ENCODE measurements at regions not wholly inside any gene's neighbourhood (a gene's known extent, or its start where the extent isn't known, plus 50 kb on each side); places are given as distances from the start of the nearest gene placed in this dataset.

GRCh38 chr4:23707652-23708026 is 182.2 kb downstream of the PPARGC1A start:
- ChIA-PET CTCF (no interaction called here), POLR2A (no interaction called here)
- no peak overlapping the region for H3K4me3 ChIP-seq (ENCODE audit: low read depth, low read length)
- no peak for TF ChIP-seq CTCF (IDR thresholded peaks at IDR 0.05; ENCODE audit: insufficient read depth, low read length, missing control alignments)
- DNase-seq (ENCODE audit: low read depth, low spot score): no peak

GRCh38 chr4:23706972-23707651 is 182.7 kb downstream of the PPARGC1A start:
- no peak for TF ChIP-seq CTCF (IDR thresholded peaks at IDR 0.05; ENCODE audit: insufficient read depth, low read length, missing control alignments)
- no peak for DNase-seq (ENCODE audit: low read depth, low spot score)
- ChIA-PET CTCF (no interaction called here), POLR2A (no interaction called here)
- no peak overlapping the region for H3K4me3 ChIP-seq (ENCODE audit: low read depth, low read length)

DNA sequence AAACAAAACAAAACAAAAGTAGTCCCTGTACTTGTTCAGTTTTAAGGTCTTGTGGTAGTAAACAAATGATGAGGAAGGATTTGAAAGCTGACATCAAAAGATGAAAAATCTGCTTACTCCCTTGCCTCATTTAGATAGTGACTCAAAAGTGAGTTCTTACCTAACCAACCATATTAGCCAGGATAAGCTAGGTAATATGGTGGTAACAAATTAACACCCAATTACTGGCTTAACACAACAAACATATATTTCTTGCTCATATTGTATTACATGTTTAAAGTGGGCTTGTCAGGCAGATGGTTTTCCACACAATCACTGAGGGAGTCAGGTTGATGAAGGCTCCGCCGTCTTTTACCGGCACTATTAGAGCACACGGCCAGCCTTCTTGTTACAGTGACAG is 189.7 kb downstream of the PPARGC1A start:
- ChIA-PET CTCF (interaction anchor here (0.8 kb wide), 1 partner anchor 18 kb away, joined by 3 read pairs; no protein-coding TSS in a partner anchor), POLR2A (no interaction called here)
- no peak overlapping the region for H3K4me3 ChIP-seq (ENCODE audit: low read depth, low read length)
- TF ChIP-seq CTCF (IDR thresholded peaks at IDR 0.05; ENCODE audit: insufficient read depth, low read length, missing control alignments): no peak
- no peak for DNase-seq (ENCODE audit: low read depth, low spot score)

- no peak for DNase-seq (ENCODE audit: low read depth, low spot score)
- H3K4me3 ChIP-seq (ENCODE audit: low read depth, low read length): no peak overlapping the region
- TF ChIP-seq CTCF (IDR thresholded peaks at IDR 0.05; ENCODE audit: insufficient read depth, low read length, missing control alignments): no peak
- ChIA-PET POLR2A (no interaction called here), CTCF (no interaction called here)
Observed at GRCh38 chr4:23697722-23698121, 192.1 kb downstream of the PPARGC1A start.

GRCh38 chr4:23697001-23697528 is 192.8 kb downstream of the PPARGC1A start:
- DNase-seq (ENCODE audit: low read depth, low spot score): no peak
- POLR2A ChIA-PET: no interaction called here
- no peak overlapping the region for H3K4me3 ChIP-seq (ENCODE audit: low read depth, low read length)
- CTCF ChIA-PET: no interaction called here
- no peak for TF ChIP-seq CTCF (IDR thresholded peaks at IDR 0.05; ENCODE audit: insufficient read depth, low read length, missing control alignments)

GRCh38 chr4:23686169-23686897 is 203.5 kb downstream of the PPARGC1A start:
- ChIA-PET POLR2A (no interaction called here), CTCF (no interaction called here)
- no peak for DNase-seq (ENCODE audit: low read depth, low spot score)
- TF ChIP-seq CTCF (IDR thresholded peaks at IDR 0.05; ENCODE audit: insufficient read depth, low read length, missing control alignments): no peak
- H3K4me3 ChIP-seq (ENCODE audit: low read depth, low read length): no peak overlapping the region

Data from AG04449 (cell line).